Sciatic nerve (tissue), 2 donors: ENCODE measurements at regions not wholly inside any gene's neighbourhood (a gene's known extent, or its start where the extent isn't known, plus 50 kb on each side); places are given as distances from the start of the nearest gene placed in this dataset.
A peak's percentile ranks its signal among the peaks of the same experiment; 100 is the strongest.

Source experiments
- ATAC-seq: fragments of 200-7000 bp; cut with Tn5 transposase; one replicate; pipeline ENCODE4 v1.9.1; 2020; ENCODE audit warnings: mild to moderate bottlenecking, moderate library complexity
- DNase-seq: peaks from one replicate; pipeline ENCODE4 v3.0.0-alpha.2; 2020; ENCODE audit warnings: low spot score
- intact Hi-C: fragments of 100-400 bp; cut with DNase I; formaldehyde crosslinking; loops from one replicate; pipeline ENCODE4 v1.14.2; 2022
- donor health status: DM: no; HTN: no; CAD: no.
- donor health status: DM: no; HTN: no; CAD: no.

DNA sequence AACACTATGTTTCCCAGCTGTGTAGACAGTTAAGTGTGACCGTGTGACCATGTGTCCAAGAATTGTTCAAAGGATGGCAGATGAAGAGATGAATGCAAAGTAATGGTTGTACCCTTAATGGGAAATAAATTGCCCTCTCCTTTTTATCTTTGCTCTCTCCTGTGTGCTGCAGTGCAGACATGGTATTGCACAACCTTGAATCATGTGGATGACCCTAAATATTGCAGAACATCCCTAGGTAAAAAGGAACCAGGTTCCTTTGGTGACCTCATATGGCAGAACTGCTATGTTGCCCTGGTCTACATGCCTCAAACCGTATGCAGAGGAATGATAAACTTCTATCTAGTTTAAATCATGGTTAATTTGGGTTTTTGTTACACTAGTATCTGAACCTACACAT is 81.7 kb upstream of the CTNND2 start:
- DNase-seq (no peak), ATAC-seq (no peak)
- intact Hi-C loops = no loop called here

- intact Hi-C loops = no loop called here
- ATAC-seq (no peak), DNase-seq (no peak)
These were observed 80.0 kb upstream of the CTNND2 start for GRCh38 chr5:11984196-11984595.

GRCh38 chr5:11981986-11982385 is 77.7 kb upstream of the CTNND2 start:
- ATAC-seq (no peak), DNase-seq (no peak)
- intact Hi-C loops = no loop called here

GRCh38 chr5:11977904-11978303 is 73.7 kb upstream of the CTNND2 start:
- no peak for DNase-seq
- no peak for ATAC-seq
- intact Hi-C loops = no loop called here

GRCh38 chr5:11973469-11973868 is 69.2 kb upstream of the CTNND2 start:
- ATAC-seq (no peak), DNase-seq (no peak)
- intact Hi-C loops = no loop called here

DNA sequence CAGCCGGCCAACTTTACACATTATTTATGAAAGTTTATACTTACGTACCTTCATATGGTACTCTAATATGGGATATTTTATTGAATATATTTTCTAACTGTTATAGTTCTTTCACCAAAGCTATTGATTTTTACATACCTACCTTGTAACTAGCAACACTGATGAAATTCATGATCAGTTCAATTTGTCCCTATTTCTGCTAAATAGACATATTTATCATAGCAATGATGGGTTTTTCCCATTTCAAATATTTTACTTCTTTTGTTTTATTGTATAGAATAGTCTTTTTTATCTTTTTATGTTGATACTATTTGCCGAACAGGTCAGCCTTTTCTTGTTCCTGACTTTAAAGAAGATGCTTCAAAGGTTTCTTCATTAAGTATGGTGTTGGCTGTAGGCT is 59.0 kb upstream of the CTNND2 start:
- intact Hi-C loops = no loop called here
- ATAC-seq (no peak), DNase-seq (no peak)

DNA sequence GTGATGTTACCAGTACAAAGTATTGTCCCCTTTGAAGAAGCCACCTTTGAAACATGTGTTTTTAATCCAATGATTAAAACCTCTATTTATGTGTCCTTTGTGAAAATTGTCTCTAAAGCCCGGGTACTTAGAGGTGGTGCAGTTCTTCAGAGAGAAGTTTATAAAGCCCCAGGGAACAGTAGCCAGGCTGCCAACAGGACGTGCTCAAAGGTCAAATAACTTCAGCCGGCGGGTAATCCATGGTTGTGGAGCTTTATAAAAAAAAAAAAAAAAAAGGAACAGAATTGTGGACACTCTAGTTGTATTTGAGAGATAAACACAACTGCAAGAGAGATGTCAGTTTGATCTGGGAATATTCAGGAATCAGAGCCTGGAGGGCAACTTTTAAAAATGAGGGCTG is 57.9 kb upstream of the CTNND2 start:
- ATAC-seq (no peak), DNase-seq (no peak)
- intact Hi-C loops = no loop called here

- intact Hi-C loops = no loop called here
- ATAC-seq = no peak
These were observed 54.1 kb upstream of the CTNND2 start for GRCh38 chr5:11958321-11958720.

DNA sequence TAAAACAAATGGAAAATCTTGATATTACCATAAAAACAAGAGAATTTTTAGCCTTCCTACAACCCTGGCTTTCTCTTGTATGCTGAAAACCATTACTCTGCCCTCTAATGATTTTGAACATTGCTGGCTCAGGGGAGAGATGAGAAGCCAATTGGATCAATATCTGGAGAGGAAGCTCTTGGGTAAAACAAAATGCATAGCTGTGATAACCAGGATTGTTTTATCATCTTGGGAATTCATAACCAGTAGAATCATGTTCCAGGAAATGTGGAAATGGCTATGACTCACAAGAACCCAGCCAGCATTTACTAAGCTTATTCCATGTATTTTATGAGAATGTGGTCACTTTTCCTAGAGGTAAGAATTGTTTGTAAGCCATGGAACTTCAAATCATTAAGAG is 51.1 kb upstream of the CTNND2 start:
- DNase-seq (no peak), ATAC-seq (peak; percentile 75)
- intact Hi-C loops = no loop called here

More at GRCh38 chr5:11958321-11958720, 54.1 kb upstream of the CTNND2 start:
- DNase-seq = no peak
